Gastroesophageal sphincter (tissue), 3 donors: ENCODE measurements at regions not wholly inside any gene's neighbourhood (a gene's known extent, or its start where the extent isn't known, plus 50 kb on each side); places are given as distances from the start of the nearest gene placed in this dataset.

Experiments
- CTCF ChIP-seq, 4 experiments: fragments of 200-600 bp in 2 of 4; fragments of 450-650 bp in 2 of 4; sonication (generic) in 1 of 4; IDR thresholded peaks; one replicate each; pipeline ENCODE4 v1.5.1; 2017 to 2019; ENCODE audit warnings: antibody characterized with exemption in 4 of 4, mild to moderate bottlenecking in 2 of 4, moderate library complexity in 2 of 4
- POLR2AphosphoS5 ChIP-seq: sonication (generic); formaldehyde crosslinking; IDR thresholded peaks from one replicate; pipeline ENCODE4 v1.6.1; 2017; ENCODE audit warnings: antibody characterized with exemption

- TF ChIP-seq CTCF (IDR thresholded peaks at IDR 0.05) (no peak), POLR2AphosphoS5 (no peak)
These were observed 151.8 kb downstream of the SMC2 start for GRCh38 chr9:104245925-104246324.
